Lung (tissue), 11 donors: ENCODE measurements at regions not wholly inside any gene's neighbourhood (a gene's known extent, or its start where the extent isn't known, plus 50 kb on each side); places are given as distances from the start of the nearest gene placed in this dataset.

Experiments
- ATAC-seq: fragments of 200-7000 bp; cut with Tn5 transposase; one replicate; pipeline ENCODE4 v1.9.1; 2020; ENCODE audit warnings: moderate number of reproducible peaks; ENCODE audit not compliant: insufficient read depth, low FRiP score
- DNase-seq, 3 donors: peaks; one replicate each; pipeline ENCODE4 v3.0.0-alpha.2; 2013 to 2017
- H3K27ac ChIP-seq, 2 donors: one replicate each; pipeline ENCODE4 v1.5.1; 2013; ENCODE audit warnings: mild to moderate bottlenecking in 2 of 2, moderate library complexity in 2 of 2, control low read depth in 1 of 2, inconsistent platforms in 1 of 2, low read depth in 1 of 2, low read length in 1 of 2
- H3K27me3 ChIP-seq, 3 donors: one replicate each; pipeline ENCODE4 v1.5.1; 2013; ENCODE audit warnings: low read length in 2 of 3; ENCODE audit not compliant: control insufficient read depth in 3 of 3, insufficient read depth in 3 of 3
- H3K36me3 ChIP-seq, 4 donors: one replicate each; pipeline ENCODE4 v1.5.1; 2013; ENCODE audit warnings: low read length in 4 of 4, mild to moderate bottlenecking in 1 of 4, moderate library complexity in 1 of 4; ENCODE audit not compliant: control insufficient read depth in 4 of 4, insufficient read depth in 4 of 4
- H3K4me1 ChIP-seq, 5 donors: one replicate each; pipeline ENCODE4 v1.5.1; 2013; ENCODE audit warnings: low read length in 5 of 5, mild to moderate bottlenecking in 2 of 5, moderate library complexity in 1 of 5; ENCODE audit not compliant: control insufficient read depth in 5 of 5, insufficient read depth in 5 of 5
- H3K4me3 ChIP-seq: one replicate; pipeline ENCODE4 v1.5.1; 2013; ENCODE audit warnings: mild to moderate bottlenecking, control low read depth, moderate library complexity
- H3K9ac ChIP-seq, 2 donors: one replicate each; pipeline ENCODE4 v1.5.1; 2013; ENCODE audit warnings: low read length in 2 of 2, control low read depth in 1 of 2; ENCODE audit not compliant: insufficient read depth in 1 of 2
- H3K9me3 ChIP-seq, 4 donors: one replicate each; pipeline ENCODE4 v1.5.1; 2013; ENCODE audit warnings: low read length in 3 of 4, mild to moderate bottlenecking in 1 of 4, moderate library complexity in 1 of 4; ENCODE audit not compliant: control insufficient read depth in 4 of 4, insufficient read depth in 3 of 4
- CTCF ChIP-seq: IDR thresholded peaks from 2 replicates; pipeline ENCODE4 v1.5.1; 2012; ENCODE audit warnings: mild to moderate bottlenecking; ENCODE audit errors: control extremely low read depth, extremely low read depth
- WGBS, 2 donors: extraction: QIAGEN DNeasy Blood & Tissue Kit; methylation state at CpG; one replicate each; pipeline ENCODE4 v1.1.7; 2013; 5-methylcytosine and 5-hydroxymethylcytosine counted together
- donor health status: control.
- donor health status: control.
- donor health status: Bipolar disorder and iron deficiency.
- donor health status: healthy.
- donor health status: DM: yes; HTN: yes; CAD: no.

- ATAC-seq (no peak), DNase-seq (no peak)
- Histone ChIP-seq H3K36me3 (no peaks in the 10 kb centered on the region), H3K4me1 (peaks cover 0 to 38% (median 4%) of the 10 kb centered on the region in 5 donors), H3K9ac (no peak overlapping the region), H3K4me3 (no peak overlapping the region), H3K27ac (no peak overlapping the region), H3K27me3 (peaks cover 7 to 17% (median 8%) of the 10 kb centered on the region in 3 donors), H3K9me3 (no peaks in the 10 kb centered on the region)
- no peak for TF ChIP-seq CTCF
- WGBS, 2 donors, result 85 to 92% methylated on average over 6 of the region's 6 CpGs
These were observed 712.3 kb upstream of the WWC1 start for GRCh38 chr5:167578977-167579692.

GRCh38 chr5:167579693-167580055 lies 711.8 kb upstream of the WWC1 start:
- whole genome bisulfite sequencing, 2 donors, result 82 to 89% methylated on average over 5 of the region's 5 CpGs
- Histone ChIP-seq H3K4me1 (peaks cover 0 to 32% (median 4%) of the 10 kb centered on the region in 5 donors), H3K9me3 (no peaks in the 10 kb centered on the region), H3K27ac (no peak overlapping the region), H3K27me3 (peaks cover 7 to 13% (median 8%) of the 10 kb centered on the region in 3 donors), H3K9ac (no peak overlapping the region), H3K4me3 (no peak overlapping the region), H3K36me3 (no peaks in the 10 kb centered on the region)
- TF ChIP-seq CTCF, result no peak
- ATAC-seq (no peak), DNase-seq (no peak)

- ATAC-seq, result no peak
- TF ChIP-seq CTCF, result no peak
- H3K27me3 ChIP-seq, result peaks cover 2 to 8% (median 4%) of the 10 kb centered on the region in 3 donors
- DNase-seq, result no peak
- H3K27ac ChIP-seq, result no peak overlapping the region
- no peak overlapping the region for H3K4me3 ChIP-seq
- H3K9ac ChIP-seq, result no peak overlapping the region
- H3K9me3 ChIP-seq, result no peaks in the 10 kb centered on the region
- peaks cover 0 to 32% (median 4%) of the 10 kb centered on the region in 5 donors for H3K4me1 ChIP-seq
- H3K36me3 ChIP-seq, result no peaks in the 10 kb centered on the region
- WGBS, 2 donors, result 92 to 93% methylated on average over 13 of the region's 13 CpGs
These were observed 710.8 kb upstream of the WWC1 start for GRCh38 chr5:167580608-167581007.
